Osteocyte (in vitro differentiated cells): ENCODE measurements at regions not wholly inside any gene's neighbourhood (a gene's known extent, or its start where the extent isn't known, plus 50 kb on each side); places are given as distances from the start of the nearest gene placed in this dataset.

Experiments used
- DNase-seq: peaks from one replicate; pipeline ENCODE4 v3.0.0; 2021; ENCODE audit warnings: mixed read lengths; ENCODE audit not compliant: unreplicated experiment; ENCODE audit errors: extremely low spot score
- H3K27ac Mint-ChIP-seq: one replicate; pipeline ENCODE4 v1.8.0; 2021; ENCODE audit warnings: mild to moderate bottlenecking, mixed read lengths; ENCODE audit not compliant: unreplicated experiment
- H3K27me3 Mint-ChIP-seq: one replicate; pipeline ENCODE4 v1.8.0; 2021; ENCODE audit warnings: mixed read lengths; ENCODE audit not compliant: unreplicated experiment
- H3K36me3 Mint-ChIP-seq: one replicate; pipeline ENCODE4 v1.8.0; 2021; ENCODE audit warnings: mixed read lengths; ENCODE audit not compliant: unreplicated experiment
- H3K4me1 Mint-ChIP-seq: one replicate; pipeline ENCODE4 v1.8.0; 2021; ENCODE audit warnings: mixed read lengths; ENCODE audit not compliant: unreplicated experiment
- H3K4me3 Mint-ChIP-seq: one replicate; pipeline ENCODE4 v1.8.0; 2021; ENCODE audit warnings: mild to moderate bottlenecking, moderate library complexity, mixed read lengths; ENCODE audit not compliant: unreplicated experiment
- H3K9me3 Mint-ChIP-seq: one replicate; pipeline ENCODE4 v1.8.0; 2021; ENCODE audit warnings: mixed read lengths; ENCODE audit not compliant: unreplicated experiment
- CTCF ChIP-seq: fragments of 200-600 bp; sonication (generic); IDR thresholded peaks from 2 replicates; pipeline ENCODE4 v1.5.0; 2021; ENCODE audit warnings: antibody characterized with exemption, mild to moderate bottlenecking, moderate library complexity

- H3K9me3 Mint-ChIP-seq = peaks cover 17% of the 10 kb centered on the region
Observed at GRCh38 chr1:193435781-193436180, 249.4 kb upstream of the B3GALT2 start.

DNA sequence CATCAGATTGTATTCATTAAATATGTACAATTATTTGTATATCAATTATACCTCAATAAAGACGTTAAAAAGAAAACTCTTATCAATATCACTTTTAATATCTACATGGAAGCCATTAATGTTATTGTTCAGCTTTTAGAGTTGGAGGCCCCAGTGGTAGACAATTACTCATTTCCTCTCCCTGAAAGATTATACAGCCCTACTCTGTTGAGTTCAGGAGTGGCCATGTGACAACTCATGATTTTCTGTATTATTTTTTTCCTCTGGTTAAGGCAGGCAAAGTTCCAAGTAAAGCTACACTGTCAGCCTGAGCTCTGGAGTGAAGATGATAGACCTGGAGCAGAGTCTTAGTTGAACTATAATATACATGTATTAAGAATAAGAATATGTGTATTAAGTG is 247.9 kb upstream of the B3GALT2 start:
- H3K4me3 Mint-ChIP-seq = no peak overlapping the region
- no peak for DNase-seq
- no peak for TF ChIP-seq CTCF
- H3K27me3 Mint-ChIP-seq = no peaks in the 10 kb centered on the region
- peaks cover 6% of the 10 kb centered on the region for H3K36me3 Mint-ChIP-seq
- peaks cover 7% of the 10 kb centered on the region for H3K4me1 Mint-ChIP-seq
- H3K9me3 Mint-ChIP-seq = peaks cover 14% of the 10 kb centered on the region
- H3K27ac Mint-ChIP-seq = no peak overlapping the region

More at GRCh38 chr1:193435781-193436180, 249.4 kb upstream of the B3GALT2 start:
- H3K4me1 Mint-ChIP-seq = peaks cover 7% of the 10 kb centered on the region
- H3K36me3 Mint-ChIP-seq = peaks cover 6% of the 10 kb centered on the region
- no peaks in the 10 kb centered on the region for H3K27me3 Mint-ChIP-seq
- no peak overlapping the region for H3K27ac Mint-ChIP-seq
- no peak for TF ChIP-seq CTCF
- no peak for DNase-seq
- no peak overlapping the region for H3K4me3 Mint-ChIP-seq

- Mint-ChIP-seq H3K27ac (no peak overlapping the region), H3K4me3 (no peak overlapping the region), H3K4me1 (peaks cover 7% of the 10 kb centered on the region), H3K27me3 (no peaks in the 10 kb centered on the region), H3K9me3 (peaks cover 14% of the 10 kb centered on the region), H3K36me3 (peaks cover 6% of the 10 kb centered on the region)
- TF ChIP-seq CTCF = no peak
- no peak for DNase-seq
Observed at GRCh38 chr1:193433599-193433998, 247.2 kb upstream of the B3GALT2 start.

GRCh38 chr1:193432979-193433587 is 246.7 kb upstream of the B3GALT2 start:
- H3K27ac Mint-ChIP-seq = no peak overlapping the region
- no peak for DNase-seq
- no peak for TF ChIP-seq CTCF
- peaks cover 7% of the 10 kb centered on the region for H3K4me1 Mint-ChIP-seq
- H3K4me3 Mint-ChIP-seq = no peak overlapping the region
- H3K9me3 Mint-ChIP-seq = peaks cover 14% of the 10 kb centered on the region
- H3K27me3 Mint-ChIP-seq = no peaks in the 10 kb centered on the region
- peaks cover 6% of the 10 kb centered on the region for H3K36me3 Mint-ChIP-seq

DNA sequence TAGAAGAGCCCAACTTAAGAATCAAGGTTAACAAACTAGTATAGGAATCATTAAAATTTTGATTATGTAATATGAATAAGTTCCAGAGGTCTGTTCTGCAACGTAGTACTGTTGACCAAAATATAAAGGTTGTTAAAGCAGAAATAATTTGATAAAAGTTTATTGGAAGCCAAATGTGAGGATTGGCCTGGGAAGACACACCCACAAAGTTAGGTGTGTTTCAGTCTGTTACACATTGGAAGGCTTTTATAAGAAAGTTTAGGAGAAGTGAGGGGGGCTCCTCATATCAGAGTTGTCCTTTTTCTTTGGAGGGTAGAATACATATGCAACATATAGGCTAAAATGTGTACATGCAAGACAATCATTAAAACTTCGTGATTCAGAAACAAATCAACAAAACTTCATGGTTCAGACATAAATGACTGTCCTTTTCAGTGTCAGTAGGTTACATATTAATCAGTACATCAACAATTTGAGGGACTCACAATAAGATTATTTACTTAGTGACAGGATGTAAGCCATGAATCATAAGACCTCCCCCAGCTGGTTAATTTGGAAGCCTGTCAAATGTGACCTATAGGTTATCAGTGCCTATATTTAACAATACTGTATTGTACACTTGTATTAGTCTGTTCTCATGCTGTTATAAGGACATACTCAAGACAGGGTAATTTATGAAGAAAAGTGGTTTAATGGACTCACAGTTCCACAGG is 245.0 kb upstream of the B3GALT2 start:
- H3K9me3 Mint-ChIP-seq = peaks cover 12% of the 10 kb centered on the region

More for the DNA sequence above, 245.0 kb upstream of the B3GALT2 start:
- no peak overlapping the region for H3K4me3 Mint-ChIP-seq
- peaks cover 7% of the 10 kb centered on the region for H3K4me1 Mint-ChIP-seq
- TF ChIP-seq CTCF = no peak
- DNase-seq = no peak
- no peaks in the 10 kb centered on the region for H3K27me3 Mint-ChIP-seq
- peaks cover 6% of the 10 kb centered on the region for H3K36me3 Mint-ChIP-seq
- no peak overlapping the region for H3K27ac Mint-ChIP-seq
